SK-N-MC (cell line): ENCODE measurements at regions not wholly inside any gene's neighbourhood (a gene's known extent, or its start where the extent isn't known, plus 50 kb on each side); places are given as distances from the start of the nearest gene placed in this dataset.

Experiments used
- EZH2 ChIP-seq: fragments of 200-600 bp; sonication (generic); IDR thresholded peaks from one replicate; pipeline ENCODE4 v1.6.1; 2017; ENCODE audit warnings: antibody characterized with exemption
- POLR2AphosphoS5 ChIP-seq: IDR thresholded peaks from 2 replicates; pipeline ENCODE4 v1.6.1; 2012; ENCODE audit warnings: mild to moderate bottlenecking, low read depth, low read length, borderline replicate concordance

- TF ChIP-seq EZH2 (no peak), POLR2AphosphoS5 (no peak)
These were observed 96.7 kb upstream of the GADD45A start for GRCh38 chr1:67588178-67588855.
